ENCODE measurements at regions not wholly inside any gene's neighbourhood (a gene's known extent, or its start where the extent isn't known, plus 50 kb on each side); places are given as distances from the start of the nearest gene placed in this dataset.

- TF ChIP-seq CTCF (IDR thresholded peaks at IDR 0.05) (no peak), POLR2AphosphoS5 (IDR thresholded peaks at IDR 0.05) (no peak), POLR2A (IDR thresholded peaks at IDR 0.05; ENCODE audit: low read depth) (no peak), EP300 (IDR thresholded peaks at IDR 0.05) (no peak)
Measured at GRCh38 chr4:130479674-130480073, 1383.7 kb downstream of the C4orf33 start.
